ENCODE measurements at regions not wholly inside any gene's neighbourhood (a gene's known extent, or its start where the extent isn't known, plus 50 kb on each side); places are given as distances from the start of the nearest gene placed in this dataset.

GRCh38 chr9:73845539-73845938, 651.6 kb upstream of the RORB start:
- TF ChIP-seq CTCF (IDR thresholded peaks at IDR 0.05) (no peak), POLR2A (IDR thresholded peaks at IDR 0.05) (no peak)
